LNCAP (cell line): ENCODE measurements at regions not wholly inside any gene's neighbourhood (a gene's known extent, or its start where the extent isn't known, plus 50 kb on each side); places are given as distances from the start of the nearest gene placed in this dataset.

Source experiments
- TF ChIP-seq, protein P1 (sequence below): fragments of 450-650 bp; IDR thresholded peaks from 2 replicates; pipeline ENCODE4 v1.5.1; 2017; ENCODE audit warnings: mild to moderate bottlenecking

DNA sequence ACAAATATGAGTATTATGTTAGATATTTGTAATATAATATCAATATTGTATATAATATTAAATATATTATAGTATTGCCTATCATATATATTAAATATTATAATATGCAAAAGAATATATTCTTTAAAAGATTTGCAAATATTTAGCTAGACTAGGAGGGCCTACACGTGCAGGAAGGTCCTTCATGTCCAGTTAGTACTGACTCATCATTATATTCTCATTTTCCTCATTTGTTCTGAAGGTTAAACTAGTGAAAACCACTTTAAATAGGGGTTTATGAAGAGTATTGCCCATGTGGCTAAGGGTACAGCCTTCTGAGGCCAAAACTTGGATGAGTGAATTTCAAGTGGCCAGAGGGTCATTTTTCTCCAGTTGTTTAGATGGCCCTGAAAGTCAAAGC, 293.0 kb upstream of the VRK2 start:
- TF ChIP-seq, protein P1, sequence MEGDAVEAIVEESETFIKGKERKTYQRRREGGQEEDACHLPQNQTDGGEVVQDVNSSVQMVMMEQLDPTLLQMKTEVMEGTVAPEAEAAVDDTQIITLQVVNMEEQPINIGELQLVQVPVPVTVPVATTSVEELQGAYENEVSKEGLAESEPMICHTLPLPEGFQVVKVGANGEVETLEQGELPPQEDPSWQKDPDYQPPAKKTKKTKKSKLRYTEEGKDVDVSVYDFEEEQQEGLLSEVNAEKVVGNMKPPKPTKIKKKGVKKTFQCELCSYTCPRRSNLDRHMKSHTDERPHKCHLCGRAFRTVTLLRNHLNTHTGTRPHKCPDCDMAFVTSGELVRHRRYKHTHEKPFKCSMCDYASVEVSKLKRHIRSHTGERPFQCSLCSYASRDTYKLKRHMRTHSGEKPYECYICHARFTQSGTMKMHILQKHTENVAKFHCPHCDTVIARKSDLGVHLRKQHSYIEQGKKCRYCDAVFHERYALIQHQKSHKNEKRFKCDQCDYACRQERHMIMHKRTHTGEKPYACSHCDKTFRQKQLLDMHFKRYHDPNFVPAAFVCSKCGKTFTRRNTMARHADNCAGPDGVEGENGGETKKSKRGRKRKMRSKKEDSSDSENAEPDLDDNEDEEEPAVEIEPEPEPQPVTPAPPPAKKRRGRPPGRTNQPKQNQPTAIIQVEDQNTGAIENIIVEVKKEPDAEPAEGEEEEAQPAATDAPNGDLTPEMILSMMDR: no peak

DNA sequence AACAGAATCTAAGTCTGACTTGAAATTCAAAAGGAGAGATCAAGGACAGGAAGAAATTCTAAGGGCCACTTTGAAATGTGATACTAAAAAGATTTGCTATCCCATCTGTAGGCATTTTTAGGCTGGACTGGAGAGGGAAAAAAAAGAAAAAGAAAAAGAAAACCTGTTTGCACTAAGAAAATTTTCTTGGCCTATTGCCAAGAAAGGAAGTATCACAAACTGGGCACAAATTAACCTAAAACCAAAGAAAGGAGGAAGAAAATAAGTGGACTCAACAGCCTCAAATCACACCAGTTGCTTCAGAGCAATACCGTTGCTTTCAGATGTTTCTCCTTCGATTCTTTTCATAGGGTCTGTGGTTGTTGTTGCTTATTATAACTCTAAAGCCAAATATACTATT, 287.9 kb upstream of the VRK2 start:
- TF ChIP-seq, protein P1: no peak

DNA sequence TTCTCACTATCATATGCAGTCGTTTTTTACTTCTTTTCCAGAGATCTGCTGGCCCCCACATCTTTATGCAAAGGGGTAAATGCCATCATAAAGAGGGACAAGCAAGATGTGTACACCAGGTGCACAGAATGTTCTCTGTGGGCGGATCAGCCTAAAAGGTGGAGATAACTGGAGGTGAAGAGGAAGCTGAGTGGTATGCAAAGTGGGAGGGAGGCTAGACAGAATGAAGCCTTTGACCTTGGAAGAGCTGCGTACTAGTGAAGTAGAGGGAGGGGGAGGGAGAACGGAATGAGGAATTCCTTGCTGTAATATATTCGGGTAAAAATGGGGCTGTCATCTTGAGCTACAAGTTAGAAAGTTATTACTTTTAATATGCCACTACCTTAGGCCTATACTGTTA, 287.5 kb upstream of the VRK2 start:
- TF ChIP-seq, protein P1: no peak

DNA sequence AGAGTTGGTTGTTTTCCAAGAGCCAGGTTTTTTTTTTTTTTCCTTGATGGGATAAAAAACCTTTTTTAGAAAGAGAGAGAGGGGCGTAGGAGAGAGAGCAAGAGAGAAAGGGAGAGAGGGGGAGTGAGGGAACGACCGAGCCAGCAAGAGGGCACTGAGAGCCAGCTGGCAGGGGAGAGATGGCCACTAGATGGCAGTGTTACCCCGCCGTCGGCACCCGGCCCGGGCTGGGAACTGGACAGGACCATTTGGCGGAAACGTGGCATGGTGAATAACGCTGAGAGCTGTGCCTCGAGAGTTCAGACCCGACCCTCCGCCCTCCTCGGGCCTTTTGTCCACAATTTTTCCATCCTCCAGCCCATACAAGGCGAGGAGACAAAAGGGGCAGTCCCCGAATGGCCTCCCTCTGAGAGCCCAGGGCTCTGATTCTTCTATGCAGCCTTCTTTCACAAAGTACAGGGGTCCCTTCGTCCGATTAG, 286.7 kb upstream of the VRK2 start:
- TF ChIP-seq, protein P1: peak; percentile 57

DNA sequence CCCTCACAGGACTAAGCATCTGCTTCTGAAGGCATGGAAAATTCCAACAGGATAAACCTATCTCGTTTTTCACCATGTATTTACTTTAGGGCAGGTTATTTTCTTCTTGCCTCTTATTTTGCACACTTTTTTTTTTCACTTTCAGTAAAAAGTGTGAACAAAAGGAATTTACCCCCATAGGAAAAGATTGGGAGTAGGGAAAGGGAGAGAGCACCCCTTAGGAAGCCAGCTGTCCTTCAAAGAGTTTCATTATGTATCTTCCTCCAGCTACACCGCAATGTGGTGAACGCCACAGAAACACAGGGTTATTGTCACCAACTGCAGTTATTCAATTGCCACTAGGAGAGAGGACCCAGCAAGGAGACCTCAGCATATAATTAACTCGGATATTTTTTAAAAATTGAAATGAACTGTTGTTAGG, 286.2 kb upstream of the VRK2 start:
- TF ChIP-seq, protein P1: no peak

DNA sequence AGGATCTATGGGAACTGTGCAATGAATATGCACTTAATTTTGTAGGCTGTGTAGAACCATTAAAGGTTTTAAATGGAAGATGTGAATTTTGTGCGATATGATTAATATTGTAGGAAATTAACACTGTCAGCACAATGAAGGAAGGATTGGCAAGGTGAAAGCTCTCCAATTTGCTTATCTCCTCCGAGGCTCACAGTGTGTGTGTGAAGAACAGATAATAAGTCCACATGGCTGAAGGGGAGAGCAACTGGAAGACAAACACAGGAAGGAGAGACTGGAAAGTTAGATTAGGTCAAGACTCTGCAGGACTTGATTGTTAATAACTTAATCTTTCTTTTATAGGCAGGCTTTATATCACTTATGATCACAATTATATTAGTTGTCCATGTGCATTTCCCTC, 269.7 kb upstream of the VRK2 start:
- TF ChIP-seq, protein P1: no peak

DNA sequence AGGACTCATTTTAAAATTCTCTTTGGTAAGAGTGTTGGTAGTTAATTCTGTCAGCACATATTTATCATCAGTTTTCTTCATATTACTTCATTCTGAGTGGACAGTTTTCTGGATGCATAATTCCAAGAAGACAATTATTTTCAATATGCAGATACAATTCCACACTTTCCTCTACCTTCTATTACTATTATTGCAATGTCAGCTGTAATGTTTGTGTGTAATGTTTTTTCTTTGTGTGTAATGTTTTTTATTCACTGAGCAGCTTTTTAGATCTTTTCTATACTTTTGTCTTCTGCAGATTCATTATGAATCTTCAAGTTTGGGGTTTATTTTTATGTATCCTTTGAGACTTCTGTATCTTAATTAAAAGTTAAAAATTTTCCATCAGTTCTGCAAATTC, 264.0 kb upstream of the VRK2 start:
- TF ChIP-seq, protein P1: no peak

DNA sequence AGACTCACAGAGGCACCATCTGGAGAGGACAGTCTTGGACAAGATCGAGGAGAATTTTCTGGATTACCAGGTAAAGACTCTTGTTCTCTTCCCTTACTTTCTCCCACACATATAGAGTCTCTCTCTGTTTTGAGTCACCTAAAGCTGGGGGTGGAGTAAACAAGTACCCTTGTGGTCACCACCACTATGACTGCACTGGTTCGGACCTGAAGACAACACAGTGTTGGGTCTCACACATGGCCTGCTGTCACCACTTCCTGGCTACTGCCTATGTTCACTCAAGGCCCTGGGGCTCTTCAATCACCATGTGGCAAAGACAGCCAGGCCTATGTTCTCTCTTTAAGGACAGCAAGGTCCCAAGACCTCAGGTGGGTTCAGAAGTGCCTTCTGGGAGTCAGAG, 253.3 kb upstream of the VRK2 start:
- TF ChIP-seq, protein P1: no peak
